Neural progenitor cell (in vitro differentiated cells): ENCODE measurements at regions not wholly inside any gene's neighbourhood (a gene's known extent, or its start where the extent isn't known, plus 50 kb on each side); places are given as distances from the start of the nearest gene placed in this dataset.

Experiments
- EZH2phosphoT487 ChIP-seq: fragments of 200-600 bp; sonication (generic); IDR thresholded peaks from 2 replicates; pipeline ENCODE4 v1.6.1; 2017; ENCODE audit warnings: antibody characterized with exemption
- TF ChIP-seq, protein P1 (sequence below): fragments of 200-600 bp; sonication (generic); IDR thresholded peaks from 2 replicates; pipeline ENCODE4 v1.5.1; 2017; ENCODE audit warnings: antibody characterized with exemption, mild to moderate bottlenecking

DNA sequence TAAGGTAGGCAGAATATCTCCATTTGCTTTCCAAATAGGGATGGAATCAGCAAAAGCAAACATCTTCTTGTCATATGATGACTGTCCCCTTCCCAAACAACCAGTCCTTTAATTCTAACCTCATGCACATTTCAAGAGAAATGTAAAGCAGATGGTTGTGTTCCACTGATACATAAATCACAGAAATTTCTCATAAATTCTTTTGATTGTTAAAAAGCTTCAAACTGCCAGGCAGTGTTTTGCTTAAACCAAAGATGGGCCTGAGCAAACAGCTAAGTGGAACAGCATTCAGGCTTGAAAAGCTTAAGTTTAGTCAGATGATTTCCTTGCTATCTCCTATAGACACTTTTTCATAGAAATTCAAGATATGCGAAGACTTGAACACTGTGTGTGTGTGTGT lies 74.3 kb upstream of the SOX2 start:
- TF ChIP-seq, protein P1, sequence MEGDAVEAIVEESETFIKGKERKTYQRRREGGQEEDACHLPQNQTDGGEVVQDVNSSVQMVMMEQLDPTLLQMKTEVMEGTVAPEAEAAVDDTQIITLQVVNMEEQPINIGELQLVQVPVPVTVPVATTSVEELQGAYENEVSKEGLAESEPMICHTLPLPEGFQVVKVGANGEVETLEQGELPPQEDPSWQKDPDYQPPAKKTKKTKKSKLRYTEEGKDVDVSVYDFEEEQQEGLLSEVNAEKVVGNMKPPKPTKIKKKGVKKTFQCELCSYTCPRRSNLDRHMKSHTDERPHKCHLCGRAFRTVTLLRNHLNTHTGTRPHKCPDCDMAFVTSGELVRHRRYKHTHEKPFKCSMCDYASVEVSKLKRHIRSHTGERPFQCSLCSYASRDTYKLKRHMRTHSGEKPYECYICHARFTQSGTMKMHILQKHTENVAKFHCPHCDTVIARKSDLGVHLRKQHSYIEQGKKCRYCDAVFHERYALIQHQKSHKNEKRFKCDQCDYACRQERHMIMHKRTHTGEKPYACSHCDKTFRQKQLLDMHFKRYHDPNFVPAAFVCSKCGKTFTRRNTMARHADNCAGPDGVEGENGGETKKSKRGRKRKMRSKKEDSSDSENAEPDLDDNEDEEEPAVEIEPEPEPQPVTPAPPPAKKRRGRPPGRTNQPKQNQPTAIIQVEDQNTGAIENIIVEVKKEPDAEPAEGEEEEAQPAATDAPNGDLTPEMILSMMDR, result no peak
- no peak for TF ChIP-seq EZH2phosphoT487
